Spleen (tissue), 7 donors: ENCODE measurements at regions not wholly inside any gene's neighbourhood (a gene's known extent, or its start where the extent isn't known, plus 50 kb on each side); places are given as distances from the start of the nearest gene placed in this dataset.
"Not testable (repeated sequence)": the region's sequence is repeated elsewhere in the genome, so short reads cannot be mapped to it uniquely, and the experiment has no call there.

Source experiments
- CTCF ChIP-seq, 11 experiments: fragments of 200-600 bp in 7 of 11; fragments of 450-650 bp in 4 of 11; sonication (generic) in 4 of 11; IDR thresholded peaks in 8 of 11; conservative IDR thresholded peaks in 3 of 11; 1 replicate in 7 of 11; 2 replicates in 4 of 11; pipeline versions ENCODE4 v1.4.0 to v1.8.0; 2016 to 2021; ENCODE audit warnings: antibody characterized with exemption in 11 of 11, inconsistent platforms in 4 of 11, mild to moderate bottlenecking in 1 of 11
- POLR2A ChIP-seq, 3 donors: fragments of 450-650 bp; IDR thresholded peaks; one replicate each; pipeline ENCODE4 v1.5.1; 2017; ENCODE audit warnings: antibody characterized with exemption in 3 of 3, mild to moderate bottlenecking in 1 of 3
- donor health status: DM: no; HTN: no; CAD: no; lungs with moderate emphysema.
- donor health status: DM: no; HTN: no; CAD: no.
- donor health status: DM: no; HTN: no; CAD: no.

GRCh38 chr7:109596948-109597347 is 1027.3 kb downstream of the DNAJB9 start:
- not testable (repeated sequence) for TF ChIP-seq POLR2A (IDR thresholded peaks at IDR 0.05); CTCF (IDR thresholded peaks at IDR 0.05 in 8 of 11, conservative IDR thresholded peaks at IDR 0.05 in 3 of 11)
